ENCODE measurements at regions not wholly inside any gene's neighbourhood (a gene's known extent, or its start where the extent isn't known, plus 50 kb on each side); places are given as distances from the start of the nearest gene placed in this dataset.

- 85% methylated on average over 2 of the region's 2 CpGs for WGBS (ENCODE audit: low lambda C conversion rate, missing lambda C conversion rate)
- no peak for DNase-seq (ENCODE audit: low spot score)
- Histone ChIP-seq H3K9me2 (replicated peaks; ENCODE audit: insufficient read depth) (no peaks in the 10 kb centered on the region), H3K9me3 (ENCODE audit: low read depth) (no peaks in the 10 kb centered on the region), H3K36me3 (replicated peaks; ENCODE audit: insufficient read depth, low read depth) (no peaks in the 10 kb centered on the region), H4K20me1 (ENCODE audit: insufficient read depth, poor library complexity, severe bottlenecking) (no peaks in the 10 kb centered on the region), H3K4me2 (no peak overlapping the region), H3K4me1 (ENCODE audit: insufficient read depth) (no peaks in the 10 kb centered on the region), H3K27ac (no peak overlapping the region), H3K27me3 (no peaks in the 10 kb centered on the region), H3K79me2 (no peaks in the 10 kb centered on the region), H3K4me3 (no peak overlapping the region), H2AFZ (no peak overlapping the region)
- TF ChIP-seq EZH2 (IDR thresholded peaks at IDR 0.05; ENCODE audit: borderline replicate concordance) (no peak), EZH2phosphoT487 (IDR thresholded peaks at IDR 0.05; ENCODE audit: low read depth, severe bottlenecking, unreplicated experiment) (no peak), CTCF (IDR thresholded peaks at IDR 0.05; ENCODE audit: poor library complexity) (no peak)
These were observed 58.2 kb upstream of the ACTBL2 start for GRCh38 chr5:57540823-57541222.

- H3K4me3 ChIP-seq: no peak overlapping the region
- 39% methylated on average over 3 of the region's 3 CpGs for WGBS (ENCODE audit: low lambda C conversion rate, missing lambda C conversion rate)
- TF ChIP-seq EZH2 (IDR thresholded peaks at IDR 0.05; ENCODE audit: borderline replicate concordance) (no peak), EZH2phosphoT487 (IDR thresholded peaks at IDR 0.05; ENCODE audit: low read depth, severe bottlenecking, unreplicated experiment) (no peak), CTCF (IDR thresholded peaks at IDR 0.05; ENCODE audit: poor library complexity) (no peak)
- H3K9me2 ChIP-seq (replicated peaks; ENCODE audit: insufficient read depth): no peaks in the 10 kb centered on the region
- H3K4me2 ChIP-seq: no peak overlapping the region
- no peaks in the 10 kb centered on the region for H3K27me3 ChIP-seq
- no peaks in the 10 kb centered on the region for H3K36me3 ChIP-seq (replicated peaks; ENCODE audit: insufficient read depth, low read depth)
- H3K9me3 ChIP-seq (ENCODE audit: low read depth): no peaks in the 10 kb centered on the region
- no peaks in the 10 kb centered on the region for H4K20me1 ChIP-seq (ENCODE audit: insufficient read depth, poor library complexity, severe bottlenecking)
- no peak overlapping the region for H2AFZ ChIP-seq
- H3K79me2 ChIP-seq: no peaks in the 10 kb centered on the region
- DNase-seq (ENCODE audit: low spot score): no peak
- no peaks in the 10 kb centered on the region for H3K4me1 ChIP-seq (ENCODE audit: insufficient read depth)
- peak overlapping the region; percentile 65 for H3K27ac ChIP-seq
These were observed 56.7 kb upstream of the ACTBL2 start for GRCh38 chr5:57539281-57539701.

- H3K36me3 ChIP-seq (replicated peaks; ENCODE audit: insufficient read depth, low read depth): no peaks in the 10 kb centered on the region
- TF ChIP-seq EZH2 (IDR thresholded peaks at IDR 0.05; ENCODE audit: borderline replicate concordance): no peak
- TF ChIP-seq CTCF (IDR thresholded peaks at IDR 0.05; ENCODE audit: poor library complexity): no peak
- H2AFZ ChIP-seq: no peak overlapping the region
- no peaks in the 10 kb centered on the region for H4K20me1 ChIP-seq (ENCODE audit: insufficient read depth, poor library complexity, severe bottlenecking)
- no peaks in the 10 kb centered on the region for H3K9me3 ChIP-seq (ENCODE audit: low read depth)
- H3K9me2 ChIP-seq (replicated peaks; ENCODE audit: insufficient read depth): no peaks in the 10 kb centered on the region
- peak overlapping the region; percentile 65 for H3K27ac ChIP-seq
- no peaks in the 10 kb centered on the region for H3K4me1 ChIP-seq (ENCODE audit: insufficient read depth)
- H3K4me2 ChIP-seq: no peak overlapping the region
- DNase-seq (ENCODE audit: low spot score): no peak
- H3K79me2 ChIP-seq: no peaks in the 10 kb centered on the region
- no peaks in the 10 kb centered on the region for H3K27me3 ChIP-seq
- H3K4me3 ChIP-seq: no peak overlapping the region
- WGBS (ENCODE audit: low lambda C conversion rate, missing lambda C conversion rate): 70% methylated on average over 7 of the region's 7 CpGs
These were observed 55.8 kb upstream of the ACTBL2 start for GRCh38 chr5:57538341-57538955.

- no peak for DNase-seq (ENCODE audit: low spot score)
- TF ChIP-seq EZH2phosphoT487 (IDR thresholded peaks at IDR 0.05; ENCODE audit: low read depth, severe bottlenecking, unreplicated experiment) (no peak), CTCF (IDR thresholded peaks at IDR 0.05; ENCODE audit: poor library complexity) (no peak), EZH2 (IDR thresholded peaks at IDR 0.05; ENCODE audit: borderline replicate concordance) (no peak)
- Histone ChIP-seq H3K4me2 (no peak overlapping the region), H3K36me3 (replicated peaks; ENCODE audit: insufficient read depth, low read depth) (no peaks in the 10 kb centered on the region), H3K4me1 (ENCODE audit: insufficient read depth) (no peaks in the 10 kb centered on the region), H2AFZ (no peak overlapping the region), H3K27me3 (no peaks in the 10 kb centered on the region), H3K9me2 (replicated peaks; ENCODE audit: insufficient read depth) (no peaks in the 10 kb centered on the region), H3K27ac (no peak overlapping the region), H3K79me2 (no peaks in the 10 kb centered on the region), H3K4me3 (no peak overlapping the region), H4K20me1 (ENCODE audit: insufficient read depth, poor library complexity, severe bottlenecking) (no peaks in the 10 kb centered on the region), H3K9me3 (ENCODE audit: low read depth) (no peaks in the 10 kb centered on the region)
- 74% methylated on average over 2 of the region's 2 CpGs for WGBS (ENCODE audit: low lambda C conversion rate, missing lambda C conversion rate)
These were observed 55.2 kb upstream of the ACTBL2 start for GRCh38 chr5:57537811-57538210.

Data from hepatocyte (in vitro differentiated cells).